ENCODE measurements at regions not wholly inside any gene's neighbourhood (a gene's known extent, or its start where the extent isn't known, plus 50 kb on each side); places are given as distances from the start of the nearest gene placed in this dataset.

- H3K9ac ChIP-seq (ENCODE audit: insufficient read depth in 1 of 2, low read length in 2 of 2): no peak overlapping the region
- no peak overlapping the region for H3K4me3 ChIP-seq
- H3K9me3 ChIP-seq (ENCODE audit: control insufficient read depth in 4 of 4, insufficient read depth in 3 of 4, low read length in 3 of 4): no peaks in the 10 kb centered on the region
- no peaks in the 10 kb centered on the region for H3K36me3 ChIP-seq (ENCODE audit: control insufficient read depth in 4 of 4, insufficient read depth in 4 of 4, low read length in 4 of 4)
- H3K27me3 ChIP-seq (ENCODE audit: control insufficient read depth in 3 of 3, insufficient read depth in 3 of 3, low read length in 2 of 3): no peaks in the 10 kb centered on the region
- 87 to 93% methylated on average over 8 of the region's 8 CpGs for WGBS, 2 donors
- no peak overlapping the region for H3K27ac ChIP-seq (ENCODE audit: low read depth in 1 of 2, low read length in 1 of 2)
- H3K4me1 ChIP-seq (ENCODE audit: control insufficient read depth in 5 of 5, insufficient read depth in 5 of 5, low read length in 5 of 5): peaks cover 0 to 6% (median 0%) of the 10 kb centered on the region in 5 donors
- no peak for DNase-seq
- no peak for ATAC-seq (ENCODE audit: insufficient read depth, low FRiP score)
- no peak for TF ChIP-seq CTCF (IDR thresholded peaks at IDR 0.05; ENCODE audit: control extremely low read depth, extremely low read depth)
Measured at GRCh38 chr20:58018590-58018989, 209.9 kb downstream of the ANKRD60 start.

GRCh38 chr20:58017970-58018530 is 210.4 kb downstream of the ANKRD60 start:
- no peak overlapping the region for H3K4me3 ChIP-seq
- DNase-seq (no peak), ATAC-seq (ENCODE audit: insufficient read depth, low FRiP score) (no peak)
- no peaks in the 10 kb centered on the region for H3K9me3 ChIP-seq (ENCODE audit: control insufficient read depth in 4 of 4, insufficient read depth in 3 of 4, low read length in 3 of 4)
- H3K27me3 ChIP-seq (ENCODE audit: control insufficient read depth in 3 of 3, insufficient read depth in 3 of 3, low read length in 2 of 3): no peaks in the 10 kb centered on the region
- no peaks in the 10 kb centered on the region for H3K36me3 ChIP-seq (ENCODE audit: control insufficient read depth in 4 of 4, insufficient read depth in 4 of 4, low read length in 4 of 4)
- no peak for TF ChIP-seq CTCF (IDR thresholded peaks at IDR 0.05; ENCODE audit: control extremely low read depth, extremely low read depth)
- H3K4me1 ChIP-seq (ENCODE audit: control insufficient read depth in 5 of 5, insufficient read depth in 5 of 5, low read length in 5 of 5): peaks cover 0 to 6% (median 0%) of the 10 kb centered on the region in 5 donors
- WGBS, 2 donors: 78 to 86% methylated on average over 16 of the region's 16 CpGs
- H3K27ac ChIP-seq (ENCODE audit: low read depth in 1 of 2, low read length in 1 of 2): no peak overlapping the region
- no peak overlapping the region for H3K9ac ChIP-seq (ENCODE audit: insufficient read depth in 1 of 2, low read length in 2 of 2)

- no peak overlapping the region for H3K27ac ChIP-seq (ENCODE audit: low read depth in 1 of 2, low read length in 1 of 2)
- no peak for DNase-seq
- H3K9me3 ChIP-seq (ENCODE audit: control insufficient read depth in 4 of 4, insufficient read depth in 3 of 4, low read length in 3 of 4): no peaks in the 10 kb centered on the region
- no peak for TF ChIP-seq CTCF (IDR thresholded peaks at IDR 0.05; ENCODE audit: control extremely low read depth, extremely low read depth)
- no peaks in the 10 kb centered on the region for H3K27me3 ChIP-seq (ENCODE audit: control insufficient read depth in 3 of 3, insufficient read depth in 3 of 3, low read length in 2 of 3)
- no peak for ATAC-seq (ENCODE audit: insufficient read depth, low FRiP score)
- H3K4me3 ChIP-seq: no peak overlapping the region
- 71 to 75% methylated on average over 20 of the region's 20 CpGs for WGBS, 2 donors
- no peak overlapping the region for H3K9ac ChIP-seq (ENCODE audit: insufficient read depth in 1 of 2, low read length in 2 of 2)
- H3K36me3 ChIP-seq (ENCODE audit: control insufficient read depth in 4 of 4, insufficient read depth in 4 of 4, low read length in 4 of 4): no peaks in the 10 kb centered on the region
- peaks cover 0 to 6% (median 0%) of the 10 kb centered on the region in 5 donors for H3K4me1 ChIP-seq (ENCODE audit: control insufficient read depth in 5 of 5, insufficient read depth in 5 of 5, low read length in 5 of 5)
Measured at GRCh38 chr20:58017231-58017969, 211.1 kb downstream of the ANKRD60 start.

Measured in lung (tissue), 11 donors.